ENCODE measurements at regions not wholly inside any gene's neighbourhood (a gene's known extent, or its start where the extent isn't known, plus 50 kb on each side); places are given as distances from the start of the nearest gene placed in this dataset.
"Not testable (repeated sequence)": the region's sequence is repeated elsewhere in the genome, so short reads cannot be mapped to it uniquely, and the experiment has no call there.

DNA sequence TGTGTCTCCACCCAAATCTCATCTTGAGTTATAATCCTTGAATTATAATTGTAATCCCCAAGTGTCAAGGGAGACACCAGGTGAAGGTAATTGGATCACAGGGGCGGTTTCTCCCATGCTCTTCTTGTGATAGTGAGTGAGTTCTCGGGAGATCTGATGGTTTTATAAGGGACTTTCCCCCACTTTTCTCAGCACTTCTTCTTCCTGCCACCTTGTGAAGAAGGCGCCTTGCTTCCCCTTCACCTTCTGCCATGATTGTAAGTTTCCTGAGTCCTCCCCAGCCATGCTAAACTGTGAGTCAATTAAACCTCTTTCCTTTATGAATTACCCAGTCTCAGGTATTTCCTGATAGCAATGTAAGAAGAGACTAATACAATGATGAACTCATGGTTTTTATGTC lies 175.5 kb upstream of the SVIL start:
- TF ChIP-seq, protein P1, sequence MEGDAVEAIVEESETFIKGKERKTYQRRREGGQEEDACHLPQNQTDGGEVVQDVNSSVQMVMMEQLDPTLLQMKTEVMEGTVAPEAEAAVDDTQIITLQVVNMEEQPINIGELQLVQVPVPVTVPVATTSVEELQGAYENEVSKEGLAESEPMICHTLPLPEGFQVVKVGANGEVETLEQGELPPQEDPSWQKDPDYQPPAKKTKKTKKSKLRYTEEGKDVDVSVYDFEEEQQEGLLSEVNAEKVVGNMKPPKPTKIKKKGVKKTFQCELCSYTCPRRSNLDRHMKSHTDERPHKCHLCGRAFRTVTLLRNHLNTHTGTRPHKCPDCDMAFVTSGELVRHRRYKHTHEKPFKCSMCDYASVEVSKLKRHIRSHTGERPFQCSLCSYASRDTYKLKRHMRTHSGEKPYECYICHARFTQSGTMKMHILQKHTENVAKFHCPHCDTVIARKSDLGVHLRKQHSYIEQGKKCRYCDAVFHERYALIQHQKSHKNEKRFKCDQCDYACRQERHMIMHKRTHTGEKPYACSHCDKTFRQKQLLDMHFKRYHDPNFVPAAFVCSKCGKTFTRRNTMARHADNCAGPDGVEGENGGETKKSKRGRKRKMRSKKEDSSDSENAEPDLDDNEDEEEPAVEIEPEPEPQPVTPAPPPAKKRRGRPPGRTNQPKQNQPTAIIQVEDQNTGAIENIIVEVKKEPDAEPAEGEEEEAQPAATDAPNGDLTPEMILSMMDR (IDR thresholded peaks at IDR 0.05): not testable (repeated sequence)
- not testable (repeated sequence) for TF ChIP-seq POLR2A (IDR thresholded peaks at IDR 0.05); EP300 (IDR thresholded peaks at IDR 0.05; ENCODE audit: low read depth); POLR2AphosphoS5 (IDR thresholded peaks at IDR 0.05)
